GM21526 (cell line): ENCODE measurements at regions not wholly inside any gene's neighbourhood (a gene's known extent, or its start where the extent isn't known, plus 50 kb on each side); places are given as distances from the start of the nearest gene placed in this dataset.
"Not testable (repeated sequence)": the region's sequence is repeated elsewhere in the genome, so short reads cannot be mapped to it uniquely, and the experiment has no call there.

Source experiments
- ATAC-seq: cut with Tn5 transposase; IDR thresholded peaks from one replicate; pipeline ENCODE4 v1.9.1; 2021; ENCODE audit warnings: moderate library complexity; ENCODE audit not compliant: unreplicated experiment, low FRiP score

DNA sequence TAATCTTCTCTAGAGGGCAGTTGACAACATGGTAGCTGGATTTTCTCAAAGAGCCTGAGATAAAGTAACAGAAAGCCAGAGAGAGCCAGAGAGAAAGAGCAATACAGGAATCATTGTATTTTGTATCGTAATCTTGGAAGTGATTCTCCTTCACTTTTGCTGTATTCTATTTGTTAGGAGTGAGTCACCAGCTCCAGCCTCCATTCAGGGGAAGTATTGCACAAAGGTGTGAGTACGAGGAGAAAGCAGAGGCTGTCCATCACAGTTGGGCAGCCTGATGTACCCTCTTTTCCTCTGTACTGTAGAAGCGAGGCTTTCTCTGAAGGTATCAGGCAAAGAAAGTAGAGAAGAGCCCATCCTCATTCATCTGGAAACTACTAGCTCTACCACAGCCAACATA is 176.8 kb downstream of the KCNS3 start:
- ATAC-seq = no peak

- ATAC-seq = no peak
Observed at GRCh38 chr2:18050001-18050400, 171.5 kb downstream of the KCNS3 start.

DNA sequence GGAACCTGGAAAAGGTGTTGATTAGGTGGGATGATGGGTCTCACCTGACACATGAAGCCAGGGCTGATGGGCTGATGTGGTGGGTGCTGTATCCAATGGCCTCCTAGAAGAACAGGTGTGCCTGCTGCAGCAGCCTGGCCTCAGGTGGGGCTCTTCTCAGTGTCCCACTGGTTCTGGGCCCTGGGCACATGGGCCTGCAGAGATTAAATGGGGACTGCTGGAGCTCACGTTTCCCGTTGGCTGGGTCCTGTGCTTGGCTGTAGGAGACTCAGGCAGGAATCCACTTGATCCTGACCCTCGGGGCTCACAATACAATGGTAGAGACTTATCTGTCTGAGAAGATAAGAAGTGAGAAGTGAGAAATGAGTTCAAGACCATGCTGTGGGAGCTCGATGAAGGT is 170.9 kb downstream of the KCNS3 start:
- no peak for ATAC-seq

DNA sequence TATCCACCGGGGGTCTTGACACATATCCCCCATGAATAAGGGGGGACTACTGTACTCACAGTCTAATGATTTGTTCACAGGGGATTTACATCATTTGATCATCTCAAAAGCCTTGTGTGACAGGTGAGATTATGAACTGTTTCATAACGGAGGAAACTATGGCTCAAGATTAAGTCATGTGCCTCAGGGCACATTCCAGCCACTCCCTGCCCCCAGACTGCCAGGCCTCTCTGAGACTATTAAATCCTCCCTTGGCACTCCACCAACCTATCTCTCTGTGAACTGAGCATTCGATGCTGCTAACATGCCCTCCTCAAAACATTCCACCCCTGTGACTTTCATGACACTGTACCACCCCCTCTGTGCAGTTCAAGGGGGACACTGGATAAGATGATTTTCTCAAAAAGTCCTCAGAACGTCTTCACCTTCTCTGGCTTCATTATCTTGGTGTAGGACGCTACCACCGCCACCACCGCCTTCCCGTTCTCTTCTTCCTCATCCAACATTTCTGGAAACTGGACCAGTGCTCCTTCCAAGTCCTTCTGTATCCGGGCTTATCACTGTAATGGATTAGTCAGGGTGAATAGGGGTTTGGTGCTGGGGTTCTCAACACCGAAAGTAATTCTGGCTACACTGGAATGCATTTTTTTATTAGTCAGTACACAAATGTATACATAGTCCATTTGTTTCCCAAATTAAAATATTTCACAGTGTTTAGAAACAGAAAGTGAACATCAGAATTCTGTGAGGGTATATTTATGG is 169.6 kb downstream of the KCNS3 start:
- ATAC-seq = no peak

GRCh38 chr2:18047213-18047611 is 168.7 kb downstream of the KCNS3 start:
- ATAC-seq = no peak

- no peak for ATAC-seq
Observed at GRCh38 chr2:18046558-18047212, 168.2 kb downstream of the KCNS3 start.

DNA sequence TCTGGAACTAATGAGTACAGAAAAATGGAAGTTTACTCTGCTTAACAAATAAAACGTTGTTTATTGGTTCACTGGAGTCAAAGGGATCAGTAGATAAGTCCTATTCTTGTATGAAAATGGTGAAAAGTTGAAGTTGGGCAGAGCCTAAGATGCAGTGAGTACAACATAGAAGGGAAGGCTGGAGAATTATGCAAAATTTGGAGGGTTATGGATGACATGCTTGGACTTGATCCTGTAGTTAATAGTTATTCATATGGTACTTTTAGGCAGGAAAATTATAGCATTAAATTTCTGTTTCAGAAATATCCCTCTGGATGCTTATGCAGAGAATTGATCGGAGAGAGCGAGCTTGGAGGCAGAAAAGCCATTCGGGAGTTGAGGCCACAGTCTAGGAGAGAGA is 167.6 kb downstream of the KCNS3 start:
- no peak for ATAC-seq

GRCh38 chr2:18045230-18045629 is 166.8 kb downstream of the KCNS3 start:
- ATAC-seq = no peak

DNA sequence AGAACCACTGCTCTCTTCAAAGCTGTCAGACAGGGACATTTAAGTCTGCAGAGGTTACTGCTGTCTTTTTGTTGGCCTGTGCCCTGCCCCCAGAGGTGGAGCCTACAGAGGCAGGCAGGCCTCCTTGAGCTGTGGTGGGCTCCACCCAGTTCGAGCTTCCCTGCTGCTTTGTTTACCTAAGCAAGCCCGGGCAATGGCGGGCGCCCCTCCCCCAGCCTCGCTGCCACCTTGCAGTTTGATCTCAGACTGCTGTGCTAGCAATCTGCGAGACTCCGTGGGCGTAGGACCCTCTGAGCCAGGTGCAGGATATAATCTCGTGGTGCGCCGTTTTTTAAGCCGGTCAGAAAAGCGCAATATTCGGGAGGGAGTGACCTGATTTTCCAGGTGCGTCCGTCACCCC is 138.9 kb downstream of the KCNS3 start:
- not testable (repeated sequence) for ATAC-seq

GRCh38 chr2:18009891-18010290 is 131.4 kb downstream of the KCNS3 start:
- ATAC-seq = no peak

DNA sequence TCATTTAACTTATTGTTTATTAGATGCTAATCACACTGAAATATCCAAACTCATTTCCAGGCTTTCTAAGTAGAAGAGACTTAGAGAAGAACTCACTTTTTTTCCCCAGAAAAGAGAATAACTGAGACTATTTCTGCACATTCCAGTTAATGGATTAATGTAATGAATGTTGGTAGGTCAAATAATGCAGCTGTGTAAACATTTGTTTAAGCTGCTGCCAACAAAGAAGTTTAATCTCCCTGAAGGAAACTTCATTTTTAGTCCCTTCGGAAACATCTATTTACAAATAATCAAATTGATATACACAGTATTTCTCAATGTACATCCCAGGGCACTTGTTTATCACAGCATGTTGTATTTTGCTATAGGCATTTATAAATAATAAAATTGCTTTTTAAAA is 126.9 kb downstream of the KCNS3 start:
- no peak for ATAC-seq

DNA sequence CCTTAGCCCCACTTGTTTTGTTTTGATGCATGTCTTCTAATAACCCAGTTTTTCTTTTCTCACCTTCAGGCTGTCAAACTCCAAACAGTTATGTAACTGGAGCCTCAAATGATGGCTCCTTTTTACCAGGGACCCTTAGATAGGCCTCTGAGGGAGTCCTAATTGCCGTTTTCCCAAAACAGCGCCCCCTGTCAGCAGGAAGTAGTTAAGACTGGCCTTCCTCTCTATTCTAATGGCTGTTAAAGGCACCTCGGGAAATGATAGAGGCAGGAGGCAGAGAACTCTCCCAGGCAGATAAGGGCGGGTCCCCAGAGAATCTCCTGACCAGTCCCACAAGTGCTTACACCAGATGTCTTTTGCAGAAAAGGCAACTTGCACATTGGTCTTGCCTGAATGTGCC is 123.2 kb downstream of the KCNS3 start:
- ATAC-seq = no peak

DNA sequence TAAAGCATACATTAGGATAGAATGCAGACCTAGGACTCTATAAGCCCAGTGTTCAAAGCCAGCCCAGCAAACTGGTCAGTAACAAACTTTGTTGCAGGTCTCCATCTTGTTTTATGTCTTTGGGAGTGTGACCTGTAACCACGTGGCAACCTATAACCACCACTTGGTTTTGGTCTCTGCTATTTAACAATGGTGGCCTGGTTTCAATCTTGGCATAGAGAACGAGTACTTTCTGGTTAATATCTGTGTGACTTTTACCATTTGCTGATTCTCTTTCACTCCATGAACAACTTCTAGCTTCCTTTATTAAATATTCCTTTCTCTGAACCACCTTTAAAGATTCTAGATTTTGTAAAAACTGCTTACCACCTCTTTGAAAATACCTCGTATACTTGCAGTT is 118.5 kb downstream of the KCNS3 start:
- no peak for ATAC-seq

GRCh38 chr2:17995593-17995992 is 117.1 kb downstream of the KCNS3 start:
- no peak for ATAC-seq
